ENCODE measurements at regions not wholly inside any gene's neighbourhood (a gene's known extent, or its start where the extent isn't known, plus 50 kb on each side); places are given as distances from the start of the nearest gene placed in this dataset.

- TF ChIP-seq TOX (CRISPR knock-in tag; IDR thresholded peaks at IDR 0.05; ENCODE audit: borderline replicate concordance) (no peak), GLIS3 (CRISPR knock-in tag; IDR thresholded peaks at IDR 0.05) (no peak), CSDC2 (CRISPR knock-in tag; IDR thresholded peaks at IDR 0.05) (no peak)
Observed at GRCh38 chr13:58579468-58579867, 947.9 kb downstream of the PCDH17 start.

Data from SK-N-SH treated with all-trans-retinoic acid at 6 μM for 48 hours (cell line).